H1 (cell line): ENCODE measurements at regions not wholly inside any gene's neighbourhood (a gene's known extent, or its start where the extent isn't known, plus 50 kb on each side); places are given as distances from the start of the nearest gene placed in this dataset.

Experiments
- CTCF ChIA-PET: fragments of 300-600 bp; sonication (Branson Sonifier 250); formaldehyde crosslinking; loops from one replicate; lab custom pipeline; 2021; ENCODE audit not compliant: partially characterized antibody; lab: Charles Lee
- POLR2A ChIA-PET: fragments of 300-600 bp; sonication (Branson Sonifier 250); formaldehyde crosslinking; loops from one replicate; lab custom pipeline; 2021; ENCODE audit warnings: inconsistent platforms; ENCODE audit not compliant: partially characterized antibody; lab: Charles Lee
- DNase-seq, 2 experiments: peaks; one replicate each; pipeline versions ENCODE4 v3.0.0 to v3.0.0-alpha.2; 2010 to 2022; ENCODE audit warnings: low spot score in 2 of 2, low read depth in 1 of 2, mixed read lengths in 1 of 2
- FAIRE-seq: peaks from 2 replicates; lab custom pipeline; 2011; peaks lifted over from hg19 to GRCh38; lab: Jason Lieb, UNC
- H2AFZ ChIP-seq: 2 replicates; pipeline ENCODE4 v1.8.1; 2012; ENCODE audit warnings: low read length, inconsistent platforms
- H2AK5ac ChIP-seq: 2 replicates; pipeline ENCODE4 v1.6.1; 2013; ENCODE audit warnings: low read depth, low read length
- H2BK120ac ChIP-seq: replicated peaks from 2 replicates; pipeline ENCODE3; 2013; ENCODE audit warnings: low read depth, low read length, inconsistent platforms
- H2BK12ac ChIP-seq: 2 replicates; pipeline ENCODE4 v1.6.1; 2013; ENCODE audit warnings: low read depth, low read length
- H2BK15ac ChIP-seq: 2 replicates; pipeline ENCODE4 v1.6.1; 2013; ENCODE audit warnings: low read length
- H2BK20ac ChIP-seq: 2 replicates; pipeline ENCODE4 v1.6.1; 2013; ENCODE audit warnings: low read length
- H2BK5ac ChIP-seq: 2 replicates; pipeline ENCODE4 v1.6.1; 2013; ENCODE audit warnings: low read depth, low read length
- H3K14ac ChIP-seq: 2 replicates; pipeline ENCODE4 v1.6.1; 2013; ENCODE audit warnings: inconsistent platforms; ENCODE audit not compliant: insufficient read length
- H3K18ac ChIP-seq: 2 replicates; pipeline ENCODE4 v1.6.1; 2013; ENCODE audit warnings: low read length; ENCODE audit errors: extremely low read depth
- H3K23ac ChIP-seq: 2 replicates; pipeline ENCODE4 v1.6.1; 2013; ENCODE audit warnings: inconsistent platforms; ENCODE audit not compliant: insufficient read length
- H3K23me2 ChIP-seq: 2 replicates; pipeline ENCODE4 v1.6.1; 2013; ENCODE audit warnings: low read depth, low read length
- H3K27ac ChIP-seq: 2 replicates; pipeline ENCODE4 v1.6.1; 2011; ENCODE audit warnings: low read depth, low read length, inconsistent platforms
- H3K27me3 ChIP-seq, 4 experiments: replicated peaks in 1 of 4; 1 replicate in 1 of 4; 2 replicates in 3 of 4; pipeline versions ENCODE4 v1.6.1 to v1.8.1; 2011 to 2013; ENCODE audit warnings: low read length in 3 of 4, mild to moderate bottlenecking in 3 of 4, inconsistent platforms in 2 of 4, mixed read lengths in 2 of 4, moderate library complexity in 1 of 4; ENCODE audit not compliant: control insufficient read depth in 3 of 4, insufficient read depth in 3 of 4; ENCODE audit errors: extremely low read depth in 1 of 4
- H3K36me3 ChIP-seq, 4 experiments: 2 replicates each; pipeline versions ENCODE4 v1.6.1 to v1.8.1; 2011 to 2013; ENCODE audit warnings: mild to moderate bottlenecking in 4 of 4, low read length in 3 of 4, moderate library complexity in 2 of 4, control low read depth in 1 of 4, inconsistent platforms in 1 of 4; ENCODE audit not compliant: insufficient read depth in 4 of 4, control insufficient read depth in 2 of 4
- H3K4ac ChIP-seq: replicated peaks from 2 replicates; pipeline ENCODE3; 2013; ENCODE audit warnings: low read length, low read depth, mixed read lengths, inconsistent platforms; ENCODE audit not compliant: insufficient read length
- H3K4me1 ChIP-seq, 4 experiments: replicated peaks in 1 of 4; 1 replicate in 1 of 4; 2 replicates in 3 of 4; pipeline versions ENCODE4 v1.6.1 to v1.8.1; 2011 to 2013; ENCODE audit warnings: low read length in 3 of 4, inconsistent platforms in 2 of 4, mixed read lengths in 1 of 4; ENCODE audit not compliant: insufficient read depth in 4 of 4, control insufficient read depth in 3 of 4
- H3K4me2 ChIP-seq, 2 experiments: 2 replicates each; pipeline versions ENCODE4 v1.6.1 to v1.8.1; 2011 to 2013; ENCODE audit warnings: low read depth in 2 of 2, low read length in 2 of 2, control low read depth in 1 of 2, inconsistent platforms in 1 of 2, mild to moderate bottlenecking in 1 of 2; ENCODE audit not compliant: insufficient read depth in 1 of 2
- H3K4me3 ChIP-seq, 4 experiments: fragments of 200-600, 300-600 bp in 1 of 4; sonication (generic), shearing (Covaris generic), sonication (Bioruptor Twin) in 1 of 4; 2 replicates each; pipeline versions ENCODE4 v1.5.1 to v1.8.1; 2011 to 2016; ENCODE audit warnings: low read length in 4 of 4, low read depth in 3 of 4, control low read depth in 2 of 4, inconsistent platforms in 2 of 4, mild to moderate bottlenecking in 2 of 4, mixed read lengths in 1 of 4, moderate library complexity in 1 of 4; ENCODE audit not compliant: insufficient read depth in 2 of 4; ENCODE audit errors: extremely low read depth in 1 of 4
- H3K56ac ChIP-seq: replicated peaks from 2 replicates; pipeline ENCODE3; 2013; ENCODE audit warnings: low read depth, mild to moderate bottlenecking, mixed read lengths, low read length, inconsistent platforms; ENCODE audit not compliant: insufficient read length
- H3K79me1 ChIP-seq: 2 replicates; pipeline ENCODE4 v1.6.1; 2013; ENCODE audit warnings: low read depth, low read length, control low read depth
- H3K79me2 ChIP-seq, 2 experiments: 2 replicates each; pipeline versions ENCODE4 v1.6.1 to v1.8.1; 2012 to 2013; ENCODE audit warnings: low read length in 2 of 2, mild to moderate bottlenecking in 2 of 2, inconsistent platforms in 1 of 2; ENCODE audit not compliant: insufficient read depth in 2 of 2, control insufficient read depth in 1 of 2
- H3K9ac ChIP-seq, 4 experiments: replicated peaks in 1 of 4; 1 replicate in 1 of 4; 2 replicates in 3 of 4; pipeline versions ENCODE4 v1.6.1 to v1.8.1; 2011 to 2013; ENCODE audit warnings: low read depth in 3 of 4, low read length in 3 of 4, control low read depth in 2 of 4, mild to moderate bottlenecking in 2 of 4, moderate library complexity in 2 of 4, inconsistent platforms in 1 of 4; ENCODE audit errors: extremely low read depth in 1 of 4
- H3K9me3 ChIP-seq, 2 experiments: 2 replicates each; pipeline versions ENCODE4 v1.6.1 to v1.8.1; 2012 to 2013; ENCODE audit warnings: mild to moderate bottlenecking in 2 of 2, moderate library complexity in 2 of 2, control low read depth in 1 of 2, inconsistent platforms in 1 of 2, low read depth in 1 of 2, low read length in 1 of 2, mixed read lengths in 1 of 2; ENCODE audit not compliant: insufficient read depth in 2 of 2
- H4K20me1 ChIP-seq, 2 experiments: replicated peaks in 1 of 2; 2 replicates each; pipeline versions ENCODE3 to v1.8.1; 2011 to 2013; ENCODE audit warnings: inconsistent platforms in 2 of 2, low read length in 2 of 2, mild to moderate bottlenecking in 1 of 2; ENCODE audit not compliant: insufficient read depth in 2 of 2, control insufficient read depth in 1 of 2
- H4K5ac ChIP-seq: 2 replicates; pipeline ENCODE4 v1.6.1; 2013; ENCODE audit warnings: low read length, low read depth, mixed read lengths, inconsistent platforms; ENCODE audit not compliant: insufficient read length
- H4K8ac ChIP-seq: 2 replicates; pipeline ENCODE4 v1.8.0; 2013; ENCODE audit warnings: mild to moderate bottlenecking, moderate library complexity, low read length, inconsistent platforms; ENCODE audit not compliant: insufficient read depth; ENCODE audit errors: extremely low read depth
- H4K91ac ChIP-seq: replicated peaks from 2 replicates; pipeline ENCODE3; 2013; ENCODE audit warnings: low read length, mixed read lengths, inconsistent platforms; ENCODE audit not compliant: insufficient read length
- NRF1 ChIP-seq: IDR thresholded peaks from 2 replicates; pipeline ENCODE4 v1.6.1; 2011; ENCODE audit warnings: mild to moderate bottlenecking, low read depth, low read length, improper control_type of control experiment
- SP2 ChIP-seq: IDR thresholded peaks from 2 replicates; pipeline ENCODE4 v1.6.1; 2012; ENCODE audit warnings: mild to moderate bottlenecking, low read length, inconsistent platforms
- WGBS, 2 experiments: shearing (Covaris generic) in 1 of 2; methylation state at CpG; one replicate each; pipeline versions ENCODE4 v1.1.6 to v1.1.7; 2013 to 2015; ENCODE audit warnings: low lambda C conversion rate in 2 of 2, mixed read lengths in 2 of 2, inconsistent platforms in 1 of 2, low coverage in 1 of 2, missing lambda C conversion rate in 1 of 2; ENCODE audit not compliant: insufficient replicate concordance in 2 of 2, insufficient coverage in 1 of 2, insufficient read length in 1 of 2; ENCODE audit errors: extremely low coverage in 1 of 2, missing lambda C conversion rate in 1 of 2; 5-methylcytosine and 5-hydroxymethylcytosine counted together
- TF ChIP-seq, protein P1 (sequence below), 3 experiments: IDR thresholded peaks; 1 replicate in 2 of 3; 2 replicates in 1 of 3; pipeline versions ENCODE4 v1.5.1 to v1.6.1; 2011; ENCODE audit warnings: low read length in 3 of 3, mild to moderate bottlenecking in 3 of 3, inconsistent platforms in 2 of 3, low read depth in 1 of 3, moderate library complexity in 1 of 3; ENCODE audit not compliant: insufficient read depth in 1 of 3; ENCODE audit errors: control extremely low read depth in 1 of 3
- TF ChIP-seq, protein P2 (sequence below): IDR thresholded peaks from 2 replicates; pipeline ENCODE4 v1.6.1; 2012; ENCODE audit warnings: low read length, inconsistent platforms

DNA sequence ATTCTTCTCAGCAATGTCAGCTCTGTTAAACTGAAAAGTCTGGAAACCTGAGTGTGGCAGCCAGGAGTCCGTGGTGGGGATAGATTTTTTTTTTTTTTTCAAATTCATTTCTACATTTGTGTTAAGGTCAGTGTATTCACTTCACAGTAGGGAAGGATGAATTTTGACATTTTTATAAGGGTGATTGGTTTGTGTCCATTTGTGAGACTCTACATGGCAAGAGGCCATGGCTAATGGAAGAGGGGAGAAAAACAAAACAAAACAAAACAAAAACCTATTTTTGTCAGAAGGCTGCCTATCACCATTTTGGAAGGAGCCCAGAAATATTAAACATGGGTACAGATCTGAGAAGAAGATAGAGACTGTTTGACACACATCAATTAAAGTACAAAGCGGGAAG, 176.1 kb downstream of the RMST start:
- Histone ChIP-seq H3K4me1 (no peaks in the 10 kb centered on the region), H3K18ac (no peak overlapping the region), H3K27ac (no peak overlapping the region), H3K9ac (no peak overlapping the region), H3K79me1 (no peaks in the 10 kb centered on the region), H3K56ac (no peak overlapping the region), H3K4me3 (no peak overlapping the region), H3K14ac (no peak overlapping the region), H2BK15ac (no peak overlapping the region), H4K5ac (no peak overlapping the region), H4K91ac (no peak overlapping the region), H2BK5ac (no peak overlapping the region), H4K20me1 (no peaks in the 10 kb centered on the region), H3K4me2 (no peak overlapping the region), H2BK120ac (no peak overlapping the region), H3K23ac (no peak overlapping the region), H3K4ac (no peak overlapping the region), H3K9me3 (no peaks in the 10 kb centered on the region), H4K8ac (no peak overlapping the region), H3K23me2 (peaks cover 5% of the 10 kb centered on the region; the same call in 1 of the 2 replicates), H2AK5ac (no peak overlapping the region), H3K79me2 (no peaks in the 10 kb centered on the region), H2BK20ac (no peak overlapping the region), H2AFZ (no peak overlapping the region), H3K36me3 (no peaks in the 10 kb centered on the region), H3K27me3 (peaks cover 0 to 1% (median 0%) of the 10 kb centered on the region in 4 experiments; a peak in 1 of 7 replicates), H2BK12ac (no peak overlapping the region; the same call in 1 of the 2 replicates)
- POLR2A ChIA-PET: interaction anchor here (0.6 kb wide), 1 partner anchor 139 kb away, joined by 3 read pairs; no protein-coding TSS in a partner anchor
- 50% methylated on average over 2 of the region's 2 CpGs; no CpG with 5 or more reads in 1 of the 2 experiments for WGBS, 2 experiments
- no peak for TF ChIP-seq SP2
- TF ChIP-seq NRF1: no peak
- TF ChIP-seq, protein P1, sequence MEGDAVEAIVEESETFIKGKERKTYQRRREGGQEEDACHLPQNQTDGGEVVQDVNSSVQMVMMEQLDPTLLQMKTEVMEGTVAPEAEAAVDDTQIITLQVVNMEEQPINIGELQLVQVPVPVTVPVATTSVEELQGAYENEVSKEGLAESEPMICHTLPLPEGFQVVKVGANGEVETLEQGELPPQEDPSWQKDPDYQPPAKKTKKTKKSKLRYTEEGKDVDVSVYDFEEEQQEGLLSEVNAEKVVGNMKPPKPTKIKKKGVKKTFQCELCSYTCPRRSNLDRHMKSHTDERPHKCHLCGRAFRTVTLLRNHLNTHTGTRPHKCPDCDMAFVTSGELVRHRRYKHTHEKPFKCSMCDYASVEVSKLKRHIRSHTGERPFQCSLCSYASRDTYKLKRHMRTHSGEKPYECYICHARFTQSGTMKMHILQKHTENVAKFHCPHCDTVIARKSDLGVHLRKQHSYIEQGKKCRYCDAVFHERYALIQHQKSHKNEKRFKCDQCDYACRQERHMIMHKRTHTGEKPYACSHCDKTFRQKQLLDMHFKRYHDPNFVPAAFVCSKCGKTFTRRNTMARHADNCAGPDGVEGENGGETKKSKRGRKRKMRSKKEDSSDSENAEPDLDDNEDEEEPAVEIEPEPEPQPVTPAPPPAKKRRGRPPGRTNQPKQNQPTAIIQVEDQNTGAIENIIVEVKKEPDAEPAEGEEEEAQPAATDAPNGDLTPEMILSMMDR (IDR thresholded peaks at IDR 0.05; ENCODE audit: control extremely low read depth in 1 of 3, insufficient read depth in 1 of 3, low read depth in 1 of 3, low read length in 3 of 3): no peak
- TF ChIP-seq, protein P2, sequence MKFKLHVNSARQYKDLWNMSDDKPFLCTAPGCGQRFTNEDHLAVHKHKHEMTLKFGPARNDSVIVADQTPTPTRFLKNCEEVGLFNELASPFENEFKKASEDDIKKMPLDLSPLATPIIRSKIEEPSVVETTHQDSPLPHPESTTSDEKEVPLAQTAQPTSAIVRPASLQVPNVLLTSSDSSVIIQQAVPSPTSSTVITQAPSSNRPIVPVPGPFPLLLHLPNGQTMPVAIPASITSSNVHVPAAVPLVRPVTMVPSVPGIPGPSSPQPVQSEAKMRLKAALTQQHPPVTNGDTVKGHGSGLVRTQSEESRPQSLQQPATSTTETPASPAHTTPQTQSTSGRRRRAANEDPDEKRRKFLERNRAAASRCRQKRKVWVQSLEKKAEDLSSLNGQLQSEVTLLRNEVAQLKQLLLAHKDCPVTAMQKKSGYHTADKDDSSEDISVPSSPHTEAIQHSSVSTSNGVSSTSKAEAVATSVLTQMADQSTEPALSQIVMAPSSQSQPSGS: no peak
- FAIRE-seq: no peak
- DNase-seq: no peak
- CTCF ChIA-PET: interaction anchor here (0.6 kb wide), 1 partner anchor 353 kb away, joined by 3 read pairs; no protein-coding TSS in a partner anchor
